ENCODE measurements at regions not wholly inside any gene's neighbourhood (a gene's known extent, or its start where the extent isn't known, plus 50 kb on each side); places are given as distances from the start of the nearest gene placed in this dataset.

- no peaks in the 10 kb centered on the region for H3K9me3 ChIP-seq
- WGBS, 2 donors, result 90 to 91% methylated on average over 8 of the region's 8 CpGs
- peak overlapping the region in 1 of 2 donors; percentile 21 for H3K27ac ChIP-seq
- intact Hi-C loops (cut with DNase I; ENCODE audit: low total_unique reads), result no loop called here
- TF ChIP-seq CTCF (IDR thresholded peaks at IDR 0.05) (no peak), POLR2A (IDR thresholded peaks at IDR 0.05) (no peak)
- DNase-seq, result no peak
- H3K4me1 ChIP-seq, result peaks cover 18% of the 10 kb centered on the region
- H3K4me3 ChIP-seq, result no peak overlapping the region
- H3K27me3 ChIP-seq, result no peaks in the 10 kb centered on the region
- H3K36me3 ChIP-seq (ENCODE audit: low read depth, missing control alignments), result no peaks in the 10 kb centered on the region
These were observed 80.5 kb upstream of the NAA20 start for GRCh38 chr20:19936466-19937200.

GRCh38 chr20:19937218-19937617, 79.9 kb upstream of the NAA20 start:
- H3K4me3 ChIP-seq, result no peak overlapping the region

DNA sequence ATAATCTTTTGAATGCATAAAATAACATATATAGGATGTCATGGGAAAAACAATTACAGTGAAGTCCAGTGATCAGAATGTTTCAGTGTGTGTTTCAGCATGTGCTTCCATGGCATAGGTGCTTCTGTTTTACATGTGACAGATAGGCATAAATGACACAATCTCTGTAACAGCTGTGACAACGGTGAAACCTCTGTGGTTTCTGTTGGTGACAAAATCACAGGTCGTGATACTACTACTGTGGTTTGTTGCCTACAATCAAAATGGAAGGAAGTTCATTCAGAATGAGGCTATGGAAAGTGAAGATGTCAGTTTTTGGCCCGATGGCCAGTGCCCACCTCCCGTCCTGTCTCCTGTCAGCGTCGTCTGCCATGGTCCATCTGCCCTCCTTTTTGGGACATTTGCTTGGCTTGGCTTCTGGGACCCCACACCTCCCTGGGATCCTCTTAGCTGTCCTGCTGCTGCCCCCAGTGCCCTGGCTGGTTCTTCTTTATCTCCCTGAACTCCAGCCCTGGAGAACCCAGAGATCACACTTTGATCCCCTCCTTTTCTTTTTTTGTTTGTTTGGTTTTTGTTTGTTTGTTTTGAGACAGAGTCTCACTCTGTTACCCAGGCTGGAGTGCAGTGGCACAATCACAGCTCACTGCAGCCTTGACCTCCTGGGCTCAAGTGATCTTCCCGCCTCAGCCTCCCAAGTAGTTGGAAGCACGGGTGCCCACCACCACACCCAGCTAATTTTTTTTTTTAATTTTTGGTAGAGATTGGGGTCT, 79.3 kb upstream of the NAA20 start:
- Histone ChIP-seq H3K4me3 (no peak overlapping the region), H3K36me3 (ENCODE audit: low read depth, missing control alignments) (no peaks in the 10 kb centered on the region), H3K27ac (no peak overlapping the region), H3K27me3 (no peaks in the 10 kb centered on the region), H3K4me1 (peaks cover 18% of the 10 kb centered on the region), H3K9me3 (no peaks in the 10 kb centered on the region)
- WGBS, 2 donors, result 88 to 89% methylated on average over 8 of the region's 8 CpGs
- intact Hi-C loops (cut with DNase I; ENCODE audit: low total_unique reads), result no loop called here
- TF ChIP-seq POLR2A (IDR thresholded peaks at IDR 0.05) (no peak), CTCF (IDR thresholded peaks at IDR 0.05) (no peak)
- DNase-seq, result no peak

More at GRCh38 chr20:19937218-19937617, 79.9 kb upstream of the NAA20 start:
- intact Hi-C loops (cut with DNase I; ENCODE audit: low total_unique reads), result no loop called here
- Histone ChIP-seq H3K36me3 (ENCODE audit: low read depth, missing control alignments) (no peaks in the 10 kb centered on the region), H3K4me1 (peaks cover 24% of the 10 kb centered on the region), H3K9me3 (no peaks in the 10 kb centered on the region), H3K27ac (peak overlapping the region in 1 of 2 donors; percentile 21), H3K27me3 (no peaks in the 10 kb centered on the region)
- 74 to 82% methylated on average over 8 to 11 of the region's 11 CpGs for WGBS, 2 donors
- no peak for TF ChIP-seq CTCF (IDR thresholded peaks at IDR 0.05)
- no peak for TF ChIP-seq POLR2A (IDR thresholded peaks at IDR 0.05)
- DNase-seq, result no peak

- Histone ChIP-seq H3K27me3 (no peaks in the 10 kb centered on the region), H3K9me3 (no peaks in the 10 kb centered on the region), H3K4me1 (peaks cover 21% of the 10 kb centered on the region), H3K27ac (no peak overlapping the region), H3K36me3 (ENCODE audit: low read depth, missing control alignments) (no peaks in the 10 kb centered on the region), H3K4me3 (no peak overlapping the region)
- intact Hi-C loops (cut with DNase I; ENCODE audit: low total_unique reads), result no loop called here
- DNase-seq, result no peak
- no peak for TF ChIP-seq CTCF (IDR thresholded peaks at IDR 0.05)
- TF ChIP-seq POLR2A (IDR thresholded peaks at IDR 0.05), result no peak
- WGBS, 2 donors, result 94 to 96% methylated on average over 4 of the region's 4 CpGs
These were observed 78.6 kb upstream of the NAA20 start for GRCh38 chr20:19938421-19939090.

All from testis (tissue), 2 donors.